HEK293 (cell line): ENCODE measurements at regions not wholly inside any gene's neighbourhood (a gene's known extent, or its start where the extent isn't known, plus 50 kb on each side); places are given as distances from the start of the nearest gene placed in this dataset.

ENCODE experiments used
- GFI1B ChIP-seq: fragments of 450-650 bp; formaldehyde crosslinking; IDR thresholded peaks from 2 replicates; pipeline ENCODE4 v1.5.1; 2016; ENCODE audit warnings: missing biosample characterization, missing genetic modification characterization
- KLF1 ChIP-seq: fragments of 450-650 bp; formaldehyde crosslinking; IDR thresholded peaks from 2 replicates; pipeline ENCODE4 v1.5.1; 2016; ENCODE audit warnings: missing biosample characterization, missing genetic modification characterization
- PRDM6 ChIP-seq: fragments of 450-650 bp; formaldehyde crosslinking; IDR thresholded peaks from 2 replicates; pipeline ENCODE4 v1.5.1; 2017; ENCODE audit warnings: missing biosample characterization, missing genetic modification characterization
- SCRT2 ChIP-seq: fragments of 450-650 bp; formaldehyde crosslinking; IDR thresholded peaks from 2 replicates; pipeline ENCODE4 v1.5.1; 2016; ENCODE audit warnings: missing biosample characterization, missing genetic modification characterization
- TSHZ1 ChIP-seq: fragments of 450-650 bp; formaldehyde crosslinking; IDR thresholded peaks from 2 replicates; pipeline ENCODE4 v1.5.1; 2016; ENCODE audit warnings: missing biosample characterization, missing genetic modification characterization, borderline replicate concordance
- WT1 ChIP-seq: fragments of 450-650 bp; formaldehyde crosslinking; IDR thresholded peaks from 2 replicates; pipeline ENCODE4 v1.5.1; 2016; ENCODE audit warnings: missing biosample characterization, missing genetic modification characterization
- ZBTB11 ChIP-seq: fragments of 450-650 bp; formaldehyde crosslinking; conservative IDR thresholded peaks from 2 replicates; pipeline ENCODE4 v1.5.1; 2016; ENCODE audit warnings: low read depth, missing biosample characterization, missing genetic modification characterization
- ZBTB20 ChIP-seq: fragments of 450-650 bp; formaldehyde crosslinking; IDR thresholded peaks from 2 replicates; pipeline ENCODE4 v1.5.1; 2016; ENCODE audit warnings: missing biosample characterization, missing genetic modification characterization
- ZNF146 ChIP-seq: fragments of 450-650 bp; formaldehyde crosslinking; IDR thresholded peaks from 2 replicates; pipeline ENCODE4 v1.5.1; 2016; ENCODE audit warnings: missing biosample characterization, missing genetic modification characterization
- ZNF148 ChIP-seq: fragments of 450-650 bp; formaldehyde crosslinking; IDR thresholded peaks from 2 replicates; pipeline ENCODE4 v1.5.0; 2017; ENCODE audit warnings: missing biosample characterization, missing genetic modification characterization, borderline replicate concordance
- ZNF24 ChIP-seq: fragments of 450-650 bp; formaldehyde crosslinking; IDR thresholded peaks from 2 replicates; pipeline ENCODE4 v1.5.1; 2016; ENCODE audit warnings: missing biosample characterization, missing genetic modification characterization
- ZNF324 ChIP-seq: fragments of 450-650 bp; formaldehyde crosslinking; IDR thresholded peaks from 2 replicates; pipeline ENCODE4 v1.5.1; 2016; ENCODE audit warnings: missing biosample characterization, missing genetic modification characterization
- ZNF341 ChIP-seq: fragments of 450-650 bp; formaldehyde crosslinking; IDR thresholded peaks from 2 replicates; pipeline ENCODE4; 2016; ENCODE audit warnings: low read depth, missing biosample characterization, missing genetic modification characterization
- ZNF394 ChIP-seq: fragments of 450-650 bp; formaldehyde crosslinking; IDR thresholded peaks from 2 replicates; pipeline ENCODE4 v1.5.1; 2016; ENCODE audit warnings: missing biosample characterization, missing genetic modification characterization, mild to moderate bottlenecking, moderate library complexity, borderline replicate concordance
- ZNF433 ChIP-seq: fragments of 450-650 bp; formaldehyde crosslinking; IDR thresholded peaks from 2 replicates; pipeline ENCODE4 v1.5.1; 2016; ENCODE audit warnings: missing biosample characterization, missing genetic modification characterization, low read depth
- ZNF48 ChIP-seq: fragments of 450-650 bp; formaldehyde crosslinking; IDR thresholded peaks from 2 replicates; pipeline ENCODE4 v1.5.1; 2016; ENCODE audit warnings: missing biosample characterization, missing genetic modification characterization
- ZNF501 ChIP-seq: fragments of 450-650 bp; formaldehyde crosslinking; IDR thresholded peaks from 2 replicates; pipeline ENCODE4 v1.5.1; 2016; ENCODE audit warnings: missing biosample characterization, missing genetic modification characterization
- ZNF521 ChIP-seq: fragments of 450-650 bp; formaldehyde crosslinking; IDR thresholded peaks from 2 replicates; pipeline ENCODE4 v1.5.1; 2017; ENCODE audit warnings: missing biosample characterization, mild to moderate bottlenecking, missing genetic modification characterization
- ZNF544 ChIP-seq: fragments of 450-650 bp; formaldehyde crosslinking; IDR thresholded peaks from 2 replicates; pipeline ENCODE4 v1.5.0; 2017; ENCODE audit warnings: missing biosample characterization, missing genetic modification characterization
- ZNF549 ChIP-seq: fragments of 450-650 bp; IDR thresholded peaks from 2 replicates; pipeline ENCODE4 v1.5.1; 2018; ENCODE audit warnings: missing biosample characterization, missing genetic modification characterization, mild to moderate bottlenecking, inconsistent platforms, moderate library complexity
- ZNF585B ChIP-seq: fragments of 450-650 bp; formaldehyde crosslinking; IDR thresholded peaks from 2 replicates; pipeline ENCODE4 v1.5.1; 2016; ENCODE audit warnings: missing biosample characterization, missing genetic modification characterization
- ZNF629 ChIP-seq: fragments of 450-650 bp; formaldehyde crosslinking; IDR thresholded peaks from 2 replicates; pipeline ENCODE4 v1.5.1; 2017; ENCODE audit warnings: missing biosample characterization, missing genetic modification characterization
- ZNF639 ChIP-seq: fragments of 450-650 bp; formaldehyde crosslinking; IDR thresholded peaks from 2 replicates; pipeline ENCODE4 v1.5.1; 2016; ENCODE audit warnings: missing biosample characterization, missing genetic modification characterization
- ZNF704 ChIP-seq: fragments of 450-650 bp; formaldehyde crosslinking; IDR thresholded peaks from 2 replicates; pipeline ENCODE4 v1.5.1; 2016; ENCODE audit warnings: missing biosample characterization, missing genetic modification characterization
- ZSCAN4 ChIP-seq: fragments of 450-650 bp; formaldehyde crosslinking; IDR thresholded peaks from 2 replicates; pipeline ENCODE4 v1.5.1; 2017; ENCODE audit warnings: missing biosample characterization, missing genetic modification characterization

GRCh38 chr4:75179510-75179909 lies 246.6 kb downstream of the PARM1 start (continued):
- TF ChIP-seq ZNF544 (tag by site-specific recombination) (no peak), ZNF639 (tag by site-specific recombination) (peak; percentile 78), ZNF501 (tag by site-specific recombination) (no peak), TSHZ1 (peak; percentile 67; the same call in 1 of the 2 replicates), PRDM6 (tag by site-specific recombination) (peak; percentile 97), ZNF433 (tag by site-specific recombination) (no peak), ZNF324 (tag by site-specific recombination) (0 out of 2 replicates have a peak, but pooled peaks have one; percentile 39), SCRT2 (peak; percentile 98), ZSCAN4 (0 out of 2 replicates have a peak, but pooled peaks have one; percentile 29), ZNF394 (tag by site-specific recombination) (no peak), ZBTB20 (tag by site-specific recombination) (no peak), ZNF48 (tag by site-specific recombination) (no peak), ZNF341 (tag by site-specific recombination) (no peak), ZNF585B (tag by site-specific recombination) (no peak), ZNF24 (tag by site-specific recombination) (peak; percentile 78), GFI1B (tag by site-specific recombination) (no peak), ZNF146 (tag by site-specific recombination) (peak; percentile 32; the same call in 1 of the 2 replicates), ZNF549 (no peak), KLF1 (tag by site-specific recombination) (no peak), ZNF148 (tag by site-specific recombination) (no peak), WT1 (tag by site-specific recombination) (peak; percentile 91), ZBTB11 (tag by site-specific recombination) (no peak), ZNF521 (tag by site-specific recombination) (no peak), ZNF629 (tag by site-specific recombination) (peak; percentile 52; the same call in 1 of the 2 replicates), ZNF704 (tag by site-specific recombination) (no peak)
